ENCODE measurements at regions not wholly inside any gene's neighbourhood (a gene's known extent, or its start where the extent isn't known, plus 50 kb on each side); places are given as distances from the start of the nearest gene placed in this dataset.

GRCh38 chr3:168894214-168894613 is 769.3 kb downstream of the MECOM start:
- Histone ChIP-seq H3K9me3 (no peaks in the 10 kb centered on the region), H3K4me1 (no peaks in the 10 kb centered on the region), H3K36me3 (ENCODE audit: low read depth, missing control alignments) (no peaks in the 10 kb centered on the region), H3K4me3 (no peak overlapping the region), H3K27me3 (no peaks in the 10 kb centered on the region), H3K27ac (no peak overlapping the region)
- DNase-seq, result no peak
- 89 to 95% methylated on average over 2 of the region's 2 CpGs for WGBS, 2 donors
- no peak for TF ChIP-seq CTCF (IDR thresholded peaks at IDR 0.05)
- TF ChIP-seq POLR2A (IDR thresholded peaks at IDR 0.05), result no peak
- intact Hi-C loops (cut with DNase I; ENCODE audit: low total_unique reads), result no loop called here

- no peak for TF ChIP-seq CTCF (IDR thresholded peaks at IDR 0.05)
- no peak for TF ChIP-seq POLR2A (IDR thresholded peaks at IDR 0.05)
- intact Hi-C loops (cut with DNase I; ENCODE audit: low total_unique reads), result no loop called here
- Histone ChIP-seq H3K4me3 (no peak overlapping the region), H3K4me1 (no peaks in the 10 kb centered on the region), H3K27ac (no peak overlapping the region), H3K27me3 (no peaks in the 10 kb centered on the region), H3K36me3 (ENCODE audit: low read depth, missing control alignments) (no peaks in the 10 kb centered on the region), H3K9me3 (no peaks in the 10 kb centered on the region)
- no peak for DNase-seq
- WGBS, 2 donors, result 0 to 72% methylated on average over 1 of the region's 1 CpG
Observed at GRCh38 chr3:168889666-168890065, 773.8 kb downstream of the MECOM start.

GRCh38 chr3:168888781-168889180 is 774.7 kb downstream of the MECOM start:
- Histone ChIP-seq H3K4me1 (no peaks in the 10 kb centered on the region), H3K27ac (no peak overlapping the region), H3K27me3 (no peaks in the 10 kb centered on the region), H3K4me3 (no peak overlapping the region), H3K9me3 (no peaks in the 10 kb centered on the region), H3K36me3 (ENCODE audit: low read depth, missing control alignments) (no peaks in the 10 kb centered on the region)
- WGBS, 2 donors, result 87 to 92% methylated on average over 2 of the region's 2 CpGs
- TF ChIP-seq POLR2A (IDR thresholded peaks at IDR 0.05) (no peak), CTCF (IDR thresholded peaks at IDR 0.05) (no peak)
- DNase-seq, result no peak
- intact Hi-C loops (cut with DNase I; ENCODE audit: low total_unique reads), result no loop called here

- TF ChIP-seq POLR2A (IDR thresholded peaks at IDR 0.05) (no peak), CTCF (IDR thresholded peaks at IDR 0.05) (no peak)
- no peaks in the 10 kb centered on the region for H3K9me3 ChIP-seq
- intact Hi-C loops (cut with DNase I; ENCODE audit: low total_unique reads), result no loop called here
- H3K27ac ChIP-seq, result no peak overlapping the region
- H3K27me3 ChIP-seq, result no peaks in the 10 kb centered on the region
- no peak overlapping the region for H3K4me3 ChIP-seq
- 91 to 93% methylated on average over 2 of the region's 2 CpGs for whole genome bisulfite sequencing, 2 donors
- no peak for DNase-seq
- no peaks in the 10 kb centered on the region for H3K4me1 ChIP-seq
- no peaks in the 10 kb centered on the region for H3K36me3 ChIP-seq (ENCODE audit: low read depth, missing control alignments)
Observed at GRCh38 chr3:168885028-168885427, 778.5 kb downstream of the MECOM start.

GRCh38 chr3:168884353-168884903 is 779.1 kb downstream of the MECOM start:
- intact Hi-C loops (cut with DNase I; ENCODE audit: low total_unique reads), result no loop called here
- Histone ChIP-seq H3K27ac (no peak overlapping the region), H3K4me1 (no peaks in the 10 kb centered on the region), H3K36me3 (ENCODE audit: low read depth, missing control alignments) (no peaks in the 10 kb centered on the region), H3K9me3 (no peaks in the 10 kb centered on the region), H3K27me3 (no peaks in the 10 kb centered on the region), H3K4me3 (no peak overlapping the region)
- DNase-seq, result peak; percentile 41
- TF ChIP-seq POLR2A (IDR thresholded peaks at IDR 0.05) (no peak), CTCF (IDR thresholded peaks at IDR 0.05) (no peak)
- 15 to 19% methylated on average over 1 of the region's 1 CpG for WGBS, 2 donors

Measured in testis (tissue), 2 donors.